DMS153 treated with DMSO at 0.1 percent for 48 hours (cell line): ENCODE measurements at regions not wholly inside any gene's neighbourhood (a gene's known extent, or its start where the extent isn't known, plus 50 kb on each side); places are given as distances from the start of the nearest gene placed in this dataset.

Source experiments
- DNase-seq: peaks from one replicate; lab custom pipeline; 2025; ENCODE audit not compliant: unreplicated experiment; lab: John Stamatoyannopoulos, UW

GRCh38 chr17:79524213-79525187, 86.4 kb downstream of the RBFOX3 start:
- no peak for DNase-seq

DNA sequence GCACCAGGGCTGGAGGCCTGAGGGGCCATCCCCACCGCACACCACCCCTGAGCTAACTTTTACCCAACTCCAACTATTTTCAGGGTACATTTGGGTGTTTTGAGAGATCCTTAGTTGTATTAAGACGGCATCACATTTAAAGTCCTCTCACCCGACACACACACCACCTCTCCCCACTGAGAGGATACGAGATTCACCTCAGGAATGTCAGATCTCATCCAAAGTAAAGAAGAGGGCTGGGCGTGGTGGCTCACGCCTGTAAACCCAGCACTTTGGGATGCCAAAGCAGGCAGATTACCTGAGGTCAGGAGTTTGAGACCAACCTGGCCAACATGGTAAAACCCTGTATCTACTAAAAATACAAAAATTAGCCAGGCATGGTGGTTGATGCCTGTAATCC, 88.4 kb downstream of the RBFOX3 start:
- DNase-seq: no peak

GRCh38 chr17:79521225-79521624, 89.6 kb downstream of the RBFOX3 start:
- DNase-seq: no peak

- DNase-seq: no peak
Observed at GRCh38 chr17:79520167-79521165, 90.4 kb downstream of the RBFOX3 start.

GRCh38 chr17:79519601-79520000, 91.2 kb downstream of the RBFOX3 start:
- no peak for DNase-seq

DNA sequence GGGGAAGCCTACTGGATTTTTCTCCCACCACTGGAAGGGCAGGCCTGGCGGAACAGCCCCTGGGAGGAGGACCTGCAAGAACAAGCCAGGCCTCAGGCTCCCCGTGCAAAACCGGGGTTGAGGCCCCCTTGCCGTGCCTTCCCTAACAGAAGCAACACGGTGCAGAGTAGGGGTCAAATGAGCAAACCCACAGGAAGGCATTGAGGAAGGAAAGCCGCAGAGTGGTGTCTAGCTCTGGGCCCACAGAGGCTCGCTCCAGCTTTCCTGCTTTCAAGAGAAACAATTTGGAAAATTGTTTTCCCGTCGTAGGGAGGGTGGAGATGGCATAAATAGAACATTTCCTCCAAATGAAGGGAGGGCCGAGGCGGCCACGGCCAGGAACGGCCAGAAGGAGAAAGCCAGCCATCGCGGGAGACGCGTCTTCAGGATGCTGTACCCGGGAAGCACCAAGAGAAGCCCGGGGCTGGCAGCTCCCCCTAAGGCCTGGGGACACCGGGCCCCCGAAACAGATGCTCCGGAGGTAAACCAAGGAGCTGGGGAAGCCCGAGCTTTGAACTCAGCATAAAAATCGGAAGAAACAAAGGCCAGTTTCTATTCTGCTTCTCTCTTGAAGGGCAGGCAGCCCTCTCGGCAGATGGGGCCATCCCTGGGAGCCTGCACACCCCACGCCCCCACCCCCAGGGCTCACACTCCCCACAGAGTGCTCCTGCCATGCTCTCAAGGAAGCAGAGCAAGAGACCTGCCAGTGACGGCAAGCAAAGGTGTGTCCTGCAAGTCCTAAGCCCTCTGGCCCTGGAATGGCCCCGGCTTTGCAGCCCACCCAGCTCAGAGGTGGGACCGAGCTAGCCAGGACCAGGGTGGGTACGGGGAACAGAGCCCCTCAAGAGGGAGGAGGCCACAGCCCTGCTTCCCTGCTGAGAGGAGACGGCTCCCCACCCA, 92.0 kb downstream of the RBFOX3 start:
- no peak for DNase-seq

DNA sequence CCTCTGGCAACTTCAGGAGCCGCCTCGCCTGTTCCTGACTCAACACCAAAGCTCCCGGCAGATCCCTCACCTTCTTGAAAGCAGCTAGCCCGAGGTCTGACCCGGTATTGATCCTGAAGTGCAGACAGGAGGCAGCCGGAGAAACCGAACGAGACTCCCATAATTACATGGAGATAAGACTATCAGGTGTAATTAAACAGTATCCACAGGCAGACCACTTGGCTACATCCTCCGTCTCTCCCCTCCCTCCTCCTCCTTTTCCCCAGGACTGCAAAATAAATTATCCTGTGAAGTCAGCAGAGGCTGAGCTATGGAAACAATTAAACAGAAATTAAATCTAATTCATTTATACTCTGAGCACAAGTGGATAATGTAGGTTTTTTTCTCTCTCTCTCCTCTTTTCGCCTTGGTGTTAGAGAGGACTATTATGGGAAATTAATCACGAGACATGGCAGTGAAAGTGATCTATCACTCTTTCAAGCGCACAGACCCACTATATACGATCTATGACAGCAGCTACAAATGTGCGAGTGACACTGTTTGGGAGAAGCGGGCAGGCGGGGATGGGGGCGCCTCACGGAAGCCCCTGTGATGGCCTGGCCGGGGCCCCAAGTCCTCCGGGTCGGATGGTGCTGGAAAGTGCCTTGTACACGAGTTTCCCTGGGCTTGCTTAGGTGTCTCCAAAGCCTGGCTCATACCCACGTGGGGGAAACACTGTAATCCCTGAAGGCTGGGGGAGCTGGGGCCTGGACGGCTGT, 92.8 kb downstream of the RBFOX3 start:
- no peak for DNase-seq

DNA sequence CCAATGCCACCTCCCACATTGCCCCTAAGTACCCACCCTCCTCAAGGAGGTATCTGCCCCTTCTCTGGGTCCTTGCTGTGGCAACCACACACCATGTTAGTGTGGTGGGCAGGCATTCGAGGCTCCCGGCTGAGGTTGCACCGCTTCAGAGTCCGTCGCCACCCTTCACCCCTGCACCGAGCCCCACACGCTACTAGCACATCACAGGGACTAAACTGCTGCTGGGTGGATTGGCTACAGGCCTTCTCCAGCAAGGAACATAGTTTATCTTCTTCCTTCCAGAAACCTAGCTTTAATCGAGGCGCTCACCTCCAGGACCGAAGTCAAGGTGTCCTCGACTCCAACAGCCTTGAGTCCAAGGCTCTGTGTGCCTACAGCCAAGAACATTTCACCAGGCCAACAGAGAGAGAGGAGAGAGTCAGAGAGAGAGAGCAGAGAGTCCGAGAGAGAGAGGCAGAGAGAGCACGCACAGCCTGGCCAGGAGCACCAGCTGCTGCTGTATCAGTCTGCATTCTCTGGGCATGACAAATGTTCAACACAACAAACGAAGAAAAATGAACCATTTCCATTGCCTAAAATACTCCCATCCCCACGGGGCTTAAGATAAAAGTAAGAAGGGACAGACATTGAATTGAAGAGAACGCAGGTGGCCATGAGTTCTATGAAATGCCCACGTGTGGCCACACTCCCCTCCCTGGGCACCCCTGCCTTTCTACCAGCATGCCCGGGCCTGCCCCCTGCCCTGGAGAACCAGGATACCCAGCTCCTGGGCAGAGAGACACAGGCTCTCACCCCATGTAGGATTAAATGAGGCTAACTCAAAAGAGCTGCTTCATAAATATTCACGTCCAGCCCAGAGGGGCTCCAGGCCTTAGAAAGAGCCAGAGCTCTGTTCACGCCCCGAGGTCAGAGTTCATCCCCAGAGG, 94.9 kb downstream of the RBFOX3 start:
- no peak for DNase-seq

- DNase-seq: no peak
Observed at GRCh38 chr17:79515110-79515509, 95.7 kb downstream of the RBFOX3 start.

GRCh38 chr17:79513820-79514535, 96.9 kb downstream of the RBFOX3 start:
- DNase-seq: no peak

DNA sequence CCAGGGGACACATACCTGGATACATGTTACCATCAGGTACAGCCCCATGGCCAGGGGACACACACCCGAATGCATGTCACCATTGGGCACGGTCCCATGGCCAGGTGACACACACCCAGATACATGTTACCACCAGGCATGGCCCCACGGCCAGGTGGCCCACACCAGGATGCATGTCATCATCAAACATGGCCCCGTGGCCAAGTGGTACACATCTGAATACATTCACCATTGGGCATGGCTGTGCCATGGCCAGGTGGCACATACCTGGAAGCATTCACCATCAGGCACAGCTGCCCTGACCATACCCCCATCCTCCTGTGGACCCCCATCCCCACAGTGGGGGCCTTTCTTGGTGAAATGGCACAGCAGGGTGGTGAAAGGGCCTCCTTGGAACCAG, 97.6 kb downstream of the RBFOX3 start:
- DNase-seq: no peak

- DNase-seq: no peak
Observed at GRCh38 chr17:79511471-79511870, 99.4 kb downstream of the RBFOX3 start.

DNA sequence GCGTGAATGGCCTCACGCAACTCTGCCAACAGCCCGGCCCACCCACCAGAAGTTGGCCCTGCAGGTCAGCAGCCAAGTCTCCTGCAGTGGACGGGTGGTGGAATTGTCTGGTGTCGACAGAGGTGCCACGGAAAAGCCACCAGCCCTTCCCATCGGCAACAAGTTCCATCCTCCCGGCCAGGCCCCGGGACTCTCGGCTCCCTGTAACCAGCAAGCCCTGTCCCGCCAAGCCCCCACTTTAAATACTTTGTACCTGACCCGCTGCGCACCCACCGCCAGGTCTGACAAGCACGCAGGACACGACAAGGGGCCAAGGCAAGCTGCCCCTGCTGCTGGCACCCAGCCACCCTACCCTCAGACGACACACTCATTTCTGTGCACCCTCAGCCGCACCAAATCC, 100.8 kb downstream of the RBFOX3 start:
- no peak for DNase-seq

DNA sequence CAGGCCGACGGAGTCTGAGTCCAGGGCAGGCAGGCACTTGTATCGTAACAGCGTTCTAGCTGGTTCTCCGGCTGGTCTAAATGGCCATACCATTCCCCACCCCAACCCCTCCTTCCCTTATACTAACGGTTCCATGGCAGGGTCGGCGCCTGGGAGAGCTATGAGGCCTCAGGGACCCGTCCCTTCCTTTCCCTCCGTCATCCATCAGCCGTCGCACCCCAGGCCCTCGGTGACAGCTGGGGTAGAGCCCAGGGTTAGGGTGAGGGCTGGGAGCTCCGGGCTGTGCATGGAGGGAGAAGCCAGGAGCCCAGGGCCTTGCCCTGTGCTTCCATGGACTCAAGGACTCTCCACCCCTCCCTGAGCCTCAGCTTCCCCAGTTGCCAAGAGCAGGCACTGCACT, 101.4 kb downstream of the RBFOX3 start:
- no peak for DNase-seq

- no peak for DNase-seq
Observed at GRCh38 chr17:79509008-79509407, 101.8 kb downstream of the RBFOX3 start.

DNA sequence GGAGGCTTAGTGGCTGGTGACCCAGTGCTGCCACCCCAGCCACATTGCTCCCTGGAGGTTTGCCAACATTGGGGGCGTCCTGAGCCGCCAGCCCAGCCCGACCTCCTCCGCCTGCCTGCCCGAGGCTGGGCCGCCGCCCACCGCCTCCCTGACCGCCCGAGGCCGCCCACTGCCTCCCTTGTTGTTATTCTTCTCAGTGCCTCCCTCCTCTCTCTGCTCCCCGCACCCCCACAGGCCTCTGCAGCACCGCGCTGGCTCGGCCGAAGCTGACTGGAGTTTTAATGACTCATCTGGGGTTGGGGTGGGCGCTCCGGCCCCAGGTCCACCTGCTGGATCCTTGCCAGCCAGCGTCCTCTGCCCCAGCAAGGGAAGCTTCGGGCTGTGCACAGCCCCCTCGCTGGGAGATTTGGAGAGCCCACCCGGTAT, 102.5 kb downstream of the RBFOX3 start:
- DNase-seq: no peak

- DNase-seq: no peak
Observed at GRCh38 chr17:79506955-79507354, 103.9 kb downstream of the RBFOX3 start.
